CD4-positive, CD25-positive, alpha-beta regulatory T cell (primary cell): ENCODE measurements at regions not wholly inside any gene's neighbourhood (a gene's known extent, or its start where the extent isn't known, plus 50 kb on each side); places are given as distances from the start of the nearest gene placed in this dataset.
"Not testable (repeated sequence)": the region's sequence is repeated elsewhere in the genome, so short reads cannot be mapped to it uniquely, and the experiment has no call there.

Experiments used
- ATAC-seq, 2 donors: fragments of 150-1000 bp; cut with Tn5 transposase; one replicate each; pipeline ENCODE4 v1.10.0; 2021; ENCODE audit warnings: low read depth in 2 of 2, moderate number of reproducible peaks in 2 of 2, moderate library complexity in 1 of 2
- DNase-seq, 3 donors: peaks; one replicate each; pipeline versions ENCODE4 v3.0.0 to v3.0.0-alpha.2; 2012 to 2022; ENCODE audit warnings: mixed read lengths in 1 of 3
- H3K27ac ChIP-seq: one replicate; pipeline ENCODE4 v1.7.0; 2013; ENCODE audit warnings: mild to moderate bottlenecking, low read length; ENCODE audit not compliant: insufficient read depth, poor library complexity, severe bottlenecking
- H3K27me3 ChIP-seq: one replicate; pipeline ENCODE4 v1.7.0; 2013; ENCODE audit warnings: low read length; ENCODE audit not compliant: control insufficient read depth, insufficient read depth
- H3K36me3 ChIP-seq: one replicate; pipeline ENCODE4 v1.7.0; 2013; ENCODE audit warnings: mild to moderate bottlenecking, low read length, moderate library complexity; ENCODE audit not compliant: control insufficient read depth, insufficient read depth
- H3K4me1 ChIP-seq: 2 replicates; pipeline ENCODE4 v1.7.0; 2013; ENCODE audit warnings: mild to moderate bottlenecking, low read length; ENCODE audit not compliant: insufficient read depth, control insufficient read depth, poor library complexity, severe bottlenecking
- H3K4me3 ChIP-seq: one replicate; pipeline ENCODE4 v1.7.0; 2013; ENCODE audit warnings: low read depth, mild to moderate bottlenecking, low read length, moderate library complexity
- H3K9me3 ChIP-seq, 2 experiments: 1 replicate in 1 of 2; 2 replicates in 1 of 2; pipeline ENCODE4 v1.7.0; 2013; ENCODE audit warnings: low read length in 2 of 2, mild to moderate bottlenecking in 1 of 2, moderate library complexity in 1 of 2; ENCODE audit not compliant: control insufficient read depth in 2 of 2
- H3K27ac Mint-ChIP-seq, 3 donors: one replicate each; pipeline ENCODE4 v1.8.0; 2020 to 2022; ENCODE audit warnings: mild to moderate bottlenecking in 3 of 3, mixed read lengths in 3 of 3, moderate library complexity in 2 of 3
- H3K27me3 Mint-ChIP-seq: one replicate; pipeline ENCODE4 v1.8.0; 2022; ENCODE audit warnings: mild to moderate bottlenecking, mixed read lengths
- H3K36me3 Mint-ChIP-seq: one replicate; pipeline ENCODE4 v1.8.0; 2020; ENCODE audit warnings: mixed read lengths
- H3K4me1 Mint-ChIP-seq, 4 donors: one replicate each; pipeline ENCODE4 v1.8.0; 2020 to 2022; ENCODE audit warnings: mixed read lengths in 4 of 4, mild to moderate bottlenecking in 1 of 4
- H3K4me3 Mint-ChIP-seq, 4 donors: one replicate each; pipeline ENCODE4 v1.8.0; 2020 to 2022; ENCODE audit warnings: mild to moderate bottlenecking in 4 of 4, mixed read lengths in 4 of 4, moderate library complexity in 3 of 4
- H3K9me3 Mint-ChIP-seq, 7 donors: one replicate each; pipeline ENCODE4 v1.8.0; 2020 to 2022; ENCODE audit warnings: mixed read lengths in 7 of 7, mild to moderate bottlenecking in 3 of 7, moderate library complexity in 2 of 7

GRCh38 chr14:22107753-22108152 lies 434.1 kb upstream of the OR4E1 start:
- H3K9me3 ChIP-seq, result no peaks in the 10 kb centered on the region
- DNase-seq, result no peak
- peak overlapping the region in 1 of 3 donors; percentile 86 for H3K27ac Mint-ChIP-seq
- H3K4me3 ChIP-seq, result no peak overlapping the region
- H3K4me1 ChIP-seq, result no peaks in the 10 kb centered on the region
- ATAC-seq, result peak in 1 of 2 donors; percentile 31
- H3K27ac ChIP-seq, result peak overlapping the region; percentile 33
- H3K4me3 Mint-ChIP-seq, result peak overlapping the region in 2 of 4 donors; percentile 52 to 58
- H3K9me3 Mint-ChIP-seq, result no peaks in the 10 kb centered on the region
- H3K27me3 Mint-ChIP-seq, result no peaks in the 10 kb centered on the region
- no peaks in the 10 kb centered on the region for H3K36me3 ChIP-seq
- no peaks in the 10 kb centered on the region for H3K27me3 ChIP-seq
- no peaks in the 10 kb centered on the region for H3K36me3 Mint-ChIP-seq
- peaks cover 0 to 27% (median 4%) of the 10 kb centered on the region in 4 donors for H3K4me1 Mint-ChIP-seq

DNA sequence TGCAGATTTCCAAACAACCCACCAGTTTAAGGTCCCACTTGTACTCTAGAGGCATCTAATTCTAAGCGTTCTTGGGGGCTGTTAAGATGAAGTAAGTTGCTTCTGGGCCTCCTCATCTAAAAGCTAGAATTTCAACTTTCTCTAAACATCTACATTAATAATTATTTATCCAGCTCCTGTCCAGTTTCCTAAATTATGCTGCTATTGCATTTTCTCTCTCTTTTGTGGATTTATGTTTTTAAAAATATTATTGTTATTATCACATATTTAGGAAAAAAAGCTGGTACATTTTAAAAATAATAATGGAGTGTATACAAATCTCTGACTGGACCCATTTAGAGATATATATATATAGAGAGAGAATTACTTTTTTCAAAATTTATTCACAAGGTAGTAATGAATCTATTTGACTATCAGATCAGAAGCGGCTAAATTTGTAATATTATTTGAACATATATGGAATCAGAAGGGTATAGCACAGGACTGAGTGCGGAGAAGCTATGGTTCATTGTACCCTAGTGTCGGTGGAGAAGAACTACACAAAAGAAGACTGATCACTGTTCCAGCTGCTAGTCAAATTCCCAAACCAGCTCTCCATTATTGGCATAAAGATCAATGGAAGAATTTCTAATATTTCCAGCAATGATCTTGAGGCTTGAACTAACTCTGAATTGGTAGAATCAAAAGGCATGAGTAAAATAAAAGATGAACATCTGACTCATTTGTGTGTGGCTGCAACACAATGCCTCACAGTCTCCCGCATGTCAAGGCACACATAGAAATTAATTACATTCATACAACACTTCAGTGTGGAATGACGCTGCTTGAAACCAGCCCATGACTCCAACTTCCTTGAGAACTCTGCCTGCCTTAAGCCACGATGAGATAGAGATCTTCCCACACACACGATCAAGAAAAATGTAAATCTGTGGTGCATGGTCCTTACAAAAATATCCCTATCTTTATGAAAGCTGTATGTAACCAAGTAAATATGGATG lies 433.4 kb upstream of the OR4E1 start:
- peak overlapping the region; percentile 41 for H3K27ac ChIP-seq
- ATAC-seq (no peak), DNase-seq (no peak)
- no peaks in the 10 kb centered on the region for H3K27me3 Mint-ChIP-seq
- H3K4me3 ChIP-seq, result no peak overlapping the region
- H3K9me3 ChIP-seq, result no peaks in the 10 kb centered on the region
- no peaks in the 10 kb centered on the region for H3K9me3 Mint-ChIP-seq
- no peaks in the 10 kb centered on the region for H3K4me1 ChIP-seq
- peak overlapping the region in 2 of 4 donors; percentile 52 to 58 for H3K4me3 Mint-ChIP-seq
- H3K36me3 Mint-ChIP-seq, result no peaks in the 10 kb centered on the region
- H3K36me3 ChIP-seq, result no peaks in the 10 kb centered on the region
- peaks cover 0 to 22% (median 1%) of the 10 kb centered on the region in 4 donors for H3K4me1 Mint-ChIP-seq
- no peak overlapping the region for H3K27ac Mint-ChIP-seq
- no peaks in the 10 kb centered on the region for H3K27me3 ChIP-seq

DNA sequence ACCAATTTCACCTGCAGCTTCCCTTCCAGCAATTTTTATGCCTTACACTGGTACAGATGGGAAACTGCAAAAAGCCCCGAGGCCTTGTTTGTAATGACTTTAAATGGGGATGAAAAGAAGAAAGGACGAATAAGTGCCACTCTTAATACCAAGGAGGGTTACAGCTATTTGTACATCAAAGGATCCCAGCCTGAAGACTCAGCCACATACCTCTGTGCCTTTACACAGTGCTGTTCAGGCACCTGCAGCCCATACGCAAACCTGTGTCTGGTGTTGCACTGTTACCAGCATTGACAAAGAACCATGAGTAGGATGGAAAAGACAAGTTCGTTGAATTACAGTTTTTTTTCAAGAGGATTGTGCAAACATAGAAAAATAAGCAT lies 432.0 kb upstream of the OR4E1 start:
- ATAC-seq (no peak), DNase-seq (no peak)
- Mint-ChIP-seq H3K4me3 (peak overlapping the region in 3 of 4 donors; percentile 62 to 68 (median 67)), H3K4me1 (peaks cover 0 to 20% (median 0%) of the 10 kb centered on the region in 4 donors), H3K36me3 (no peaks in the 10 kb centered on the region), H3K9me3 (no peaks in the 10 kb centered on the region), H3K27me3 (no peaks in the 10 kb centered on the region), H3K27ac (peak overlapping the region in 2 of 3 donors; percentile 11 to 47)
- H3K36me3 ChIP-seq, result no peaks in the 10 kb centered on the region
- H3K27ac ChIP-seq, result peak overlapping the region; percentile 14
- no peaks in the 10 kb centered on the region for H3K9me3 ChIP-seq
- H3K4me1 ChIP-seq, result no peaks in the 10 kb centered on the region
- no peaks in the 10 kb centered on the region for H3K27me3 ChIP-seq
- H3K4me3 ChIP-seq, result peak overlapping the region; percentile 37

DNA sequence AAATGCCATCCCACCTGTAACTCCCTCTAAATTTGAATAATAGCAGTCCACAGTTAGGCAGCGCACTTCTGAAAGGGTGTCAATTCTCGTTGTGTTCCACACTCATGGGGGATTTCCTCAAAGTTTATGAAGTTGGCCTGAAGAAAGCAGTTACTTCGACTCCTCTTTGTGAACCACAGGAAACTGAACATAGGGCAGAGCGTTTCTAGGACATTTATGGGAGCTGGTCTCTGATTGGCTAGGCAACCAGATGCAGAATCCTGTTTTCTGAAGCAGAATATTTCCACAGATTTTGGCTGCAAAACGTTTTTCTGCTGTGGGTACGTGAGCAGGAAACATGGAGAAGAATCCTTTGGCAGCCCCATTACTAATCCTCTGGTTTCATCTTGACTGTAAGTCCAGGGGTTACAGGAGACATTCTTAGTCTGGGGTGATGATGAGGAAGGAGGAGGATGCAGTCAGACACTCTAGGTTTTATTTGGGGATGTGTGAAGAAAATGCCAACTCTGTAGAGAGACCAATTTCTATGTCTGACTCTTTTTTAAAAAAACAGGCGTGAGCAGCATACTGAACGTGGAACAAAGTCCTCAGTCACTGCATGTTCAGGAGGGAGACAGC lies 431.5 kb upstream of the OR4E1 start:
- no peaks in the 10 kb centered on the region for H3K4me1 ChIP-seq
- DNase-seq, result no peak
- H3K27ac Mint-ChIP-seq, result peak overlapping the region in 1 of 3 donors; percentile 47

GRCh38 chr14:22100764-22101120 lies 427.1 kb upstream of the OR4E1 start:
- not testable (repeated sequence) for H3K9me3 ChIP-seq, H3K27ac Mint-ChIP-seq, DNase-seq, H3K27me3 Mint-ChIP-seq, H3K36me3 Mint-ChIP-seq, H3K36me3 ChIP-seq, H3K27ac ChIP-seq, ATAC-seq, H3K9me3 Mint-ChIP-seq, H3K4me3 ChIP-seq, H3K4me3 Mint-ChIP-seq, H3K27me3 ChIP-seq
- H3K4me1 Mint-ChIP-seq, result peaks cover 0 to 55% (median 20%) of the 10 kb centered on the region in 4 donors
- H3K4me1 ChIP-seq, result peaks cover 16% of the 10 kb centered on the region

More for the DNA sequence above, 431.5 kb upstream of the OR4E1 start:
- Histone ChIP-seq H3K9me3 (no peaks in the 10 kb centered on the region), H3K27ac (peak overlapping the region; percentile 14), H3K27me3 (no peaks in the 10 kb centered on the region), H3K36me3 (no peaks in the 10 kb centered on the region), H3K4me3 (peak overlapping the region; percentile 37)
- no peaks in the 10 kb centered on the region for H3K27me3 Mint-ChIP-seq
- peaks cover 0 to 22% (median 0%) of the 10 kb centered on the region in 4 donors for H3K4me1 Mint-ChIP-seq
- H3K4me3 Mint-ChIP-seq, result peak overlapping the region in 3 of 4 donors; percentile 62 to 68 (median 67)
- H3K36me3 Mint-ChIP-seq, result no peaks in the 10 kb centered on the region
- ATAC-seq, result no peak
- no peaks in the 10 kb centered on the region for H3K9me3 Mint-ChIP-seq

DNA sequence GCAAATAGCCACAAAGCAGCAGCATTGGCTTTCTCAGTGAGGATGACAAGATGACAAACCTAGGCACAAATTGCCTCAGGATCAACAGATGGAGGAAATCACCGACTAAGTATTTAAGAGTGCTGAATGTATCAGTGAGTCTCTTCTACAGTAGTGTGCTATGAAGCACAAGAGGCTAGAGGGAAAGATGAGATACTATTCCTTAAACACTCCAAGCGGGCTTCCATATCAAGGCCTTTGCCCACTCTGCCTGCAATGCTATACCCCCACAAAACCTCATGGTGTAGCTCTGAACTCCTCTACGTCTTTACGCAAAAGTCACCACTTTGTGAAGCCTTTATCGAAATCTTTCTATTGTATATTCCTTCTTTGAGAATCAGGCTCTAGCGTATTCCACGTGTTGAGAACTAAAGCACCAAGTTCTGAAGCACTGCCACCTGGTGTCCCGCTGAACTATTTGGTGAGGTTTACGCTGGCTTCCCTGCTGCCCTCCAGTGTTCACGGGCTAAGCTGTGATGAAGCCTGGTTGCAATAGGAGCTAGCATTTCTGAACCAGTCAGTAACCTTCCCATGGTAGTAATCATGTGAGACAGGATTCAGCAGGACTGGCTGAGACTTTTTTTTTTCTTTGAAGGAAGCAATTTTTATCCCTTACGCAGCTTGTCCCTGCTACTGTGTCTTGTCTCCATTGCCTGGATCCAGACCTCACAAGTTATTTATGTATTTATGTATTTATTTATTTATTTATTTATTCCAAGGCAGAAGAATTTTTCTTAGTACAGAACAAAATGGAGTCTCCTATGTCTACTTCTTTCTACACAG lies 426.5 kb upstream of the OR4E1 start:
- H3K36me3 ChIP-seq, result no peaks in the 10 kb centered on the region
- DNase-seq, result peak; percentile 28 to 76 (median 64)
- H3K27ac ChIP-seq, result no peak overlapping the region
- H3K27me3 ChIP-seq, result no peaks in the 10 kb centered on the region
- H3K4me3 ChIP-seq, result no peak overlapping the region
- H3K27me3 Mint-ChIP-seq, result no peaks in the 10 kb centered on the region
- H3K4me3 Mint-ChIP-seq, result no peak overlapping the region
- no peaks in the 10 kb centered on the region for H3K36me3 Mint-ChIP-seq
- no peaks in the 10 kb centered on the region for H3K9me3 ChIP-seq
- H3K27ac Mint-ChIP-seq, result no peak overlapping the region
- H3K9me3 Mint-ChIP-seq, result no peaks in the 10 kb centered on the region
- H3K4me1 Mint-ChIP-seq, result peaks cover 0 to 54% (median 20%) of the 10 kb centered on the region in 4 donors
- ATAC-seq, result peak; percentile 65 to 66
- H3K4me1 ChIP-seq, result peaks cover 17% of the 10 kb centered on the region

DNA sequence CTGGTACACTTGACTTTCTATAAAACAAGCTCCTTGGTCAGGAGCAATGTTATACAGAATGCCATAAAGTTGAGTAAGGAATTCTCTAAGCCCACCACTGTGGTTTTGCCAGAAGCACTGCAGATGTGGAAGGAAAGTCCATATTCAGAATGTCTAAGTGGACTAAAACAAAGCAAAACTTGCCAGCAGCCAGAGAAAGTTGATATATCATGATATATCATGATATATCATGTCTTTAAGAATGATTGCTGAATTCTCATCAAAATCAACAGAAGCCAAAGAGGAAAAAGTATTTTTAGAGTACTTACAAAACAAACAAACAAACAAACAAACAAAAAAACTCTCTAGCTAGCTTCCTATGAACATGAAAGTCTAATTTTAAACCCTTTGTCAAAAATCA lies 424.8 kb upstream of the OR4E1 start:
- Histone ChIP-seq H3K4me3 (peak overlapping the region; percentile 26), H3K27ac (peak overlapping the region; percentile 47), H3K27me3 (no peaks in the 10 kb centered on the region), H3K36me3 (no peaks in the 10 kb centered on the region), H3K4me1 (peaks cover 17% of the 10 kb centered on the region), H3K9me3 (no peaks in the 10 kb centered on the region)
- H3K4me1 Mint-ChIP-seq, result peaks cover 0 to 52% (median 22%) of the 10 kb centered on the region in 4 donors
- DNase-seq, result no peak
- ATAC-seq, result no peak
- peak overlapping the region in 1 of 3 donors; percentile 14 for H3K27ac Mint-ChIP-seq
- H3K4me3 Mint-ChIP-seq, result peak overlapping the region in 1 of 4 donors; percentile 13
- H3K36me3 Mint-ChIP-seq, result no peaks in the 10 kb centered on the region
- no peaks in the 10 kb centered on the region for H3K27me3 Mint-ChIP-seq
- no peaks in the 10 kb centered on the region for H3K9me3 Mint-ChIP-seq
